ENCODE measurements at regions not wholly inside any gene's neighbourhood (a gene's known extent, or its start where the extent isn't known, plus 50 kb on each side); places are given as distances from the start of the nearest gene placed in this dataset.
A peak's percentile ranks its signal among the peaks of the same experiment; 100 is the strongest.
"Not testable (repeated sequence)": the region's sequence is repeated elsewhere in the genome, so short reads cannot be mapped to it uniquely, and the experiment has no call there.

DNA sequence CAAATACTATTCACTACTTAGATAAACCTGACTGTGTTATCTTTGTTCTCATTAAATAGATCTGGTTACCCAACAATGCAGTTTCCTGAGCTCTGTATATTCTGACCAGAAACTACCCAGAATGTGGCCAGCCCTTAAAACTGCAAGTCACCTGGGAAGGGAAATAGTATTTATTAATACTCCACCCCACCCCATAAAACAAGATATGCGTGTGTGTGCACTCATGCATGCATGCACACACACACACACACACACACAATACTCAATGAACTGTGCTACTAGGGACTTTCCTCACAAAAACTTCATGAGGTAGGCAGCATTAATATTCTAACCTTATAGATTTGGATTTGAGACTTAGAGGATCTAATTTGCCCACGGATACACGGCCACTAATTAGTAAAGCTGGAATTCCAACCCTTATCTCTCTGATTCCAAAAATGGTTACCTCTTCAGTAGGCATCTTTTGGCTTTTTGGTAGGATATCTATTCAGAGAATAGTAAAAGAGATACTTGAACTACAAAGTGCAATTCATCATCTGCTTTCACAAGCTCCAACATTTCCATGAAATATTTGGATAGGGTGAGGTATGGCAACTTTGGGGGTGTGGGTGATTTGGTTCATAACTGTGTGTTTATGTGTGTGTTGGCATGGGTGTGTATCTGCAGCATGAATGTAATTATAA, 197.0 kb upstream of the CFAP20DC start:
- intact Hi-C loops (cut with micrococcal nuclease) = no loop called here

GRCh38 chr3:59245859-59246501, 196.2 kb upstream of the CFAP20DC start:
- peaks cover 2% of the 10 kb centered on the region for H3K36me3 Mint-ChIP-seq (ENCODE audit: low read depth)
- intact Hi-C loops (cut with micrococcal nuclease) = no loop called here
- no peaks in the 10 kb centered on the region for H3K4me1 Mint-ChIP-seq (ENCODE audit: low read depth)
- no peak for DNase-seq
- H3K27me3 Mint-ChIP-seq (ENCODE audit: low read depth) = no peaks in the 10 kb centered on the region
- CTCF ChIA-PET = no interaction called here
- no peak overlapping the region for H3K4me3 Mint-ChIP-seq
- H3K9me3 Mint-ChIP-seq = peaks cover 11% of the 10 kb centered on the region
- H3K27ac Mint-ChIP-seq = no peak overlapping the region

More for the DNA sequence above, 197.0 kb upstream of the CFAP20DC start:
- Mint-ChIP-seq H3K4me3 (no peak overlapping the region), H3K27me3 (ENCODE audit: low read depth) (no peaks in the 10 kb centered on the region), H3K27ac (no peak overlapping the region), H3K4me1 (ENCODE audit: low read depth) (no peaks in the 10 kb centered on the region), H3K36me3 (ENCODE audit: low read depth) (peaks cover 2% of the 10 kb centered on the region), H3K9me3 (peaks cover 11% of the 10 kb centered on the region)
- no peak for DNase-seq
- CTCF ChIA-PET = no interaction called here

- no peaks in the 10 kb centered on the region for H3K4me1 Mint-ChIP-seq (ENCODE audit: low read depth)
- peaks cover 11% of the 10 kb centered on the region for H3K9me3 Mint-ChIP-seq
- no peak for DNase-seq
- H3K36me3 Mint-ChIP-seq (ENCODE audit: low read depth) = peaks cover 2% of the 10 kb centered on the region
- CTCF ChIA-PET = no interaction called here
- intact Hi-C loops (cut with micrococcal nuclease) = no loop called here
- no peak overlapping the region for H3K4me3 Mint-ChIP-seq
- no peaks in the 10 kb centered on the region for H3K27me3 Mint-ChIP-seq (ENCODE audit: low read depth)
- no peak overlapping the region for H3K27ac Mint-ChIP-seq
These were observed 195.6 kb upstream of the CFAP20DC start for GRCh38 chr3:59245300-59245858.

DNA sequence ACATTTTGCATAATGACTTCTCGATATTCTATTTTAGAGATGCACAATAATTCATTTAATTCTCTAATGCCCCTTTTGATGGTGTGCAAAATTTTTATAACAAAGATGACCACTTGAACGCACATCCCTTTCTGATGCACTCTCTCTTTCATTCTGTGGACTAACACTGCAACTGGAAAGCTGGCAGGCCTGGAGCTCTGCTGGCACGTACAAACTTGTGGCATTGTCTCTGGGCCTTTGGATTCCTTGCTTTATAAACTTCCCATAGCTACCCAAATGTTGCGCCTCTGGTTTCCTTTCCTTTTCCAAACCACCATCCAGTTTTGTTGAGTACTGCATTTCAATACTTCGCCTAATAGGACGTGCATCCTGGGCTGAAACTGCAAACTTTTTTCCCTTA, 194.5 kb upstream of the CFAP20DC start:
- intact Hi-C loops (cut with micrococcal nuclease) = no loop called here
- no peak for DNase-seq
- H3K27me3 Mint-ChIP-seq (ENCODE audit: low read depth) = no peaks in the 10 kb centered on the region
- H3K9me3 Mint-ChIP-seq = peaks cover 10% of the 10 kb centered on the region
- H3K36me3 Mint-ChIP-seq (ENCODE audit: low read depth) = peaks cover 2% of the 10 kb centered on the region
- no peaks in the 10 kb centered on the region for H3K4me1 Mint-ChIP-seq (ENCODE audit: low read depth)
- CTCF ChIA-PET = no interaction called here
- no peak overlapping the region for H3K4me3 Mint-ChIP-seq
- H3K27ac Mint-ChIP-seq = no peak overlapping the region

DNA sequence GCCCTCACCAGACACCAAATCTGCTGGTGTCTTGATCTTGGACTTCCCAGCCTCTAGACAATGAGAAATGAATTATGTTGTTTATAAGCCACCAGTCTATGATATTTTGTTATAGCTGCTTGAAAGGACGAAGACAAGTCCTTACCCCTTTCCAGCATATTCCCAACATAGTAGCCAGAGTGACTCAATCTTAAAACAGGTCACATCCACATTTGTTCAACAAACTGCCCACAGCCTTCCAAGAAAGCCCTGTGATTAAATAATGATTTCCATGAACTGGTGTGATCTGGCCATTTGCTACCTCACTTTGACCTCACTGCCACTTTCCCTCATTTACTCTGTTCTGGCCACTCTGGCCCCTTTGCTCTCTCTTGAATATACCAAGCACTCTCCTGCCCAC, 193.7 kb upstream of the CFAP20DC start:
- Mint-ChIP-seq H3K27me3 (ENCODE audit: low read depth) (no peaks in the 10 kb centered on the region), H3K4me3 (no peak overlapping the region), H3K4me1 (ENCODE audit: low read depth) (no peaks in the 10 kb centered on the region), H3K36me3 (ENCODE audit: low read depth) (no peaks in the 10 kb centered on the region), H3K9me3 (peaks cover 5% of the 10 kb centered on the region), H3K27ac (no peak overlapping the region)
- intact Hi-C loops (cut with micrococcal nuclease) = no loop called here
- DNase-seq = no peak
- CTCF ChIA-PET = no interaction called here

DNA sequence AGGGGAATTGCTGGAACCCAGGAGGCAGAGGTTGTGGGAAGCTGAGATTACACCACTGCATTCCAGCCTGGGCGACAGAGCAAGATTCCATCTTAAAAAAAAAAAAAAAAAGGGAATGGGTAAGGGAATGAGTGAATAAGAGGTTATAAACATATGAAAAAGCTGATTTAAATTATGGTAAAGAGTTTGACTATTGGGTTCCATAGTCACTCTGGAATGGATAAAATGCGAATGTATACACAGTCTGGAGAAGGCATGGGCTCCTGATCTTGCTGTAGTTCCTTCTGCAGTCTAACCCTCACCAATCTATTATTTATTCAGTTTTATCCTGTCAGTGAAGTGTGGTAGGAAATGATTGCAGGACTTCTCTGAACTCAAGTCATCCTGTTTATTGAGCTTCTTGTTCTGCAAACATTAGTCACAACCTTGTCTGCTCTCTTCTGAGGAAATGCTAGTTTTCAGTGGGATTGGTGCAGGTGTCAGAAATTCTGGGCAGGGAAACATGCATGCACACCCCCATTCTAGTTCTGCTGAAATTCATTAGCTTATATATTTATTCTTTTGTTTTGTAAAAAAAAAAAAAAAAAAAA, 190.9 kb upstream of the CFAP20DC start:
- H3K9me3 Mint-ChIP-seq = peaks cover 3% of the 10 kb centered on the region
- H3K36me3 Mint-ChIP-seq (ENCODE audit: low read depth) = no peaks in the 10 kb centered on the region
- intact Hi-C loops (cut with micrococcal nuclease) = no loop called here
- H3K27me3 Mint-ChIP-seq (ENCODE audit: low read depth) = no peaks in the 10 kb centered on the region
- CTCF ChIA-PET = interaction anchor here (0.6 kb wide), 1 partner anchor 308 kb away, joined by 4 read pairs; no protein-coding TSS in a partner anchor
- H3K4me1 Mint-ChIP-seq (ENCODE audit: low read depth) = peaks cover 2% of the 10 kb centered on the region
- H3K4me3 Mint-ChIP-seq = no peak overlapping the region
- no peak overlapping the region for H3K27ac Mint-ChIP-seq
- DNase-seq = no peak

GRCh38 chr3:59237121-59237520, 187.3 kb upstream of the CFAP20DC start:
- CTCF ChIA-PET = interaction anchor here (0.7 kb wide), 1 partner anchor 30 kb away, joined by 3 read pairs; no protein-coding TSS in a partner anchor
- no peak for DNase-seq
- H3K4me3 Mint-ChIP-seq = no peak overlapping the region
- intact Hi-C loops (cut with micrococcal nuclease) = loop anchor here (10.0 kb wide), 1 partner anchor 218 kb away; no protein-coding TSS in a partner anchor
- no peaks in the 10 kb centered on the region for H3K27me3 Mint-ChIP-seq (ENCODE audit: low read depth)
- peaks cover 8% of the 10 kb centered on the region for H3K4me1 Mint-ChIP-seq (ENCODE audit: low read depth)
- peaks cover 8% of the 10 kb centered on the region for H3K9me3 Mint-ChIP-seq
- no peak overlapping the region for H3K27ac Mint-ChIP-seq
- H3K36me3 Mint-ChIP-seq (ENCODE audit: low read depth) = no peaks in the 10 kb centered on the region

DNA sequence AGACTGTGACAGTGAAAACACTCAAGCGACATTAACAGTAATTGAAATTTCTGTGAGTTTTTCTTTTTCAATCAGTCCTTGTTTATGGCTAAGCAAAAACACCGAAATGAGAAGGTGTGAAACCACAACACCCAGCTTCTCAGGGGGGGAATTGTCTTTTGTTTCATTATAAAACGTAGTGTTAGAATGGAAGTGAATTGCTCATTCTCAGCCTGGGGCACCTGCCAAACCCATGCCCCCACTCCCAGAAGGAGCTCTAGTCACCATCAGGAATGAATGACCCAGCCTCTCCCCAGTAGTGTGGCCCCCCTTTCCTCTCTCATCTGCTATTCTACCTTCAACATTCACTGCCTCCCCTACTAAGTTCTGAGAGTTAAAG, 185.8 kb upstream of the CFAP20DC start:
- H3K4me1 Mint-ChIP-seq (ENCODE audit: low read depth) = peaks cover 8% of the 10 kb centered on the region
- H3K36me3 Mint-ChIP-seq (ENCODE audit: low read depth) = peaks cover 5% of the 10 kb centered on the region
- H3K27ac Mint-ChIP-seq = no peak overlapping the region
- H3K27me3 Mint-ChIP-seq (ENCODE audit: low read depth) = no peaks in the 10 kb centered on the region
- intact Hi-C loops (cut with micrococcal nuclease) = loop anchor here (1.0 to 10.0 kb wide), 6 partner anchors 52 to 324 kb away; no protein-coding TSS in a partner anchor
- no peak overlapping the region for H3K4me3 Mint-ChIP-seq
- peaks cover 19% of the 10 kb centered on the region for H3K9me3 Mint-ChIP-seq
- CTCF ChIA-PET = interaction anchor here (0.6 to 1.3 kb wide), 3 partner anchors 10 to 168 kb away, joined by 3 to 4 read pairs (median 4); no protein-coding TSS in a partner anchor
- peak; percentile 74 for DNase-seq

GRCh38 chr3:59234884-59235633, 185.2 kb upstream of the CFAP20DC start:
- no peaks in the 10 kb centered on the region for H3K27me3 Mint-ChIP-seq (ENCODE audit: low read depth)
- H3K27ac Mint-ChIP-seq = no peak overlapping the region
- DNase-seq = no peak
- intact Hi-C loops (cut with micrococcal nuclease) = loop anchor here (1.0 to 10.0 kb wide), 6 partner anchors 52 to 324 kb away; no protein-coding TSS in a partner anchor
- peaks cover 24% of the 10 kb centered on the region for H3K9me3 Mint-ChIP-seq
- H3K4me1 Mint-ChIP-seq (ENCODE audit: low read depth) = peaks cover 8% of the 10 kb centered on the region
- H3K36me3 Mint-ChIP-seq (ENCODE audit: low read depth) = peaks cover 7% of the 10 kb centered on the region
- no peak overlapping the region for H3K4me3 Mint-ChIP-seq
- CTCF ChIA-PET = interaction anchor here (1.3 kb wide), 1 partner anchor 24 kb away, joined by 4 read pairs; no protein-coding TSS in a partner anchor

- DNase-seq = not testable (repeated sequence)
- peaks cover 12% of the 10 kb centered on the region for H3K36me3 Mint-ChIP-seq (ENCODE audit: low read depth)
- intact Hi-C loops (cut with micrococcal nuclease) = loop anchor here (10.0 kb wide), 1 partner anchor 224 kb away; no protein-coding TSS in a partner anchor
These were observed 180.6 kb upstream of the CFAP20DC start for GRCh38 chr3:59230379-59230778.

DNA sequence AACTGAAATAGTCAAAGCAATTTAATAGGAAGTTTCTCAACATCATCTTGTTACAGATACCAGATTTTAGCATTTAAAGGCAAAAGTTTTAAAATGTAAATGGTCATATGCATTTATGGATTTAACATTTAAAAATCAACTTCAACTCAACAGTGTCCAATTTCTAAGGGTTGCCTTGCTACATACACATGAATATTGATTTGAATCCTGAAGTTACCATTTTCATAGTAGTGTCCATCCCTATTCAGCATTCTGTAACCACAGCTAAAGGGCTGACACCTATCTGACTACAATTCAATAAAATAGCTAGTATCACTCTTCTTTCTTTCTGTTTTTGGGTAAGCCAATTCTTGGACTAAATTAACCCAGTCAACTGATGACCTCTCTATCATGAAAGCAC, 164.0 kb upstream of the CFAP20DC start:
- intact Hi-C loops (cut with micrococcal nuclease) = loop anchor here (2.0 to 5.0 kb wide), 3 partner anchors 98 to 217 kb away; no protein-coding TSS in a partner anchor
- H3K27ac Mint-ChIP-seq = no peak overlapping the region
- no peaks in the 10 kb centered on the region for H3K9me3 Mint-ChIP-seq
- H3K4me3 Mint-ChIP-seq = no peak overlapping the region
- peaks cover 2% of the 10 kb centered on the region for H3K4me1 Mint-ChIP-seq (ENCODE audit: low read depth)
- CTCF ChIA-PET = interaction anchor here (1.2 to 2.3 kb wide), 2 partner anchors 55 to 361 kb away, joined by 3 to 8 read pairs; no protein-coding TSS in a partner anchor
- DNase-seq = no peak
- no peaks in the 10 kb centered on the region for H3K36me3 Mint-ChIP-seq (ENCODE audit: low read depth)
- no peaks in the 10 kb centered on the region for H3K27me3 Mint-ChIP-seq (ENCODE audit: low read depth)

More at GRCh38 chr3:59230379-59230778, 180.6 kb upstream of the CFAP20DC start:
- H3K4me3 Mint-ChIP-seq; H3K27ac Mint-ChIP-seq; H3K27me3 Mint-ChIP-seq (ENCODE audit: low read depth); CTCF ChIA-PET; H3K4me1 Mint-ChIP-seq (ENCODE audit: low read depth): not testable (repeated sequence)
- H3K9me3 Mint-ChIP-seq = peaks cover 29% of the 10 kb centered on the region

Data from activated naive CD4-positive, alpha-beta T cell treated with anti-CD3 and anti-CD28 coated beads for 36 hours (primary cell).